Left ventricle myocardium inferior (tissue), 1 donor: ENCODE measurements at regions not wholly inside any gene's neighbourhood (a gene's known extent, or its start where the extent isn't known, plus 50 kb on each side); places are given as distances from the start of the nearest gene placed in this dataset.

Experiments
- DNase-seq: peaks from one replicate; pipeline ENCODE4 v3.0.0-alpha.2; 2020
- H3K27ac ChIP-seq: fragments of 200-600 bp; replicated peaks from 2 replicates; pipeline ENCODE4 v1.8.0; 2021
- H3K27me3 ChIP-seq: fragments of 200-600 bp; 2 replicates; pipeline ENCODE4 v1.8.0; 2021; ENCODE audit warnings: low read depth
- H3K36me3 ChIP-seq: fragments of 200-600 bp; 2 replicates; pipeline ENCODE4 v1.8.0; 2021
- H3K4me1 ChIP-seq: fragments of 200-600 bp; 2 replicates; pipeline ENCODE4 v1.8.0; 2021
- H3K4me3 ChIP-seq: fragments of 200-600 bp; 2 replicates; pipeline ENCODE4 v1.8.0; 2021; ENCODE audit warnings: mild to moderate bottlenecking, moderate library complexity
- H3K9me3 ChIP-seq: fragments of 200-600 bp; replicated peaks from 2 replicates; pipeline ENCODE4 v1.8.0; 2021
- intact Hi-C: fragments of 100-400 bp; cut with micrococcal nuclease; formaldehyde crosslinking; loops from one replicate; pipeline ENCODE4 v1.11.0; 2022
- TF ChIP-seq, protein P1 (sequence below): fragments of 200-600 bp; IDR thresholded peaks from 2 replicates; pipeline ENCODE4 v1.8.0; 2021; ENCODE audit warnings: antibody characterized with exemption, mild to moderate bottlenecking, borderline replicate concordance
- donor health status: DM: no; HTN: yes; CAD: no; lungs with severe emphysema.

DNA sequence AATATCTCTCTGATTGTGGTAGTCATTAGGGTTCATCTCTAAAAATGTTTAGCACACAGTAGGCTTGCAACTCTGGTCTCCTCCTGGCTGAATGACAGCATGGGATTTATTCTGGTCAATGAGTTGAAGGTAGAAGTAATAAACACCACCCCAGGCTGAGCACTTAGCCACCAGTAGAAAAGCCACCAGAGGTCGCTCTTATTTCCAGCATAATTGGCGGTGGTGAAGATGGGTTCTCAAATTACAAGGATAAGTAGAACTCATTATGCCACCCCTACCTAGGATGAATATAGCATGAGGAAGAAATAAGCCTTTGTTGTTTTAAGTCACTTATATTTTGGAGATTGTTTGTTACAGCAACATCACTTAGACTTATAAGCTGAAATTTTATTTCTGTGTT is 302.7 kb downstream of the GPM6A start:
- H3K4me1 ChIP-seq, result no peaks in the 10 kb centered on the region
- no peak overlapping the region for H3K27ac ChIP-seq
- H3K27me3 ChIP-seq, result no peaks in the 10 kb centered on the region
- intact Hi-C loops, result no loop called here
- H3K4me3 ChIP-seq, result no peak overlapping the region
- no peak for DNase-seq
- H3K9me3 ChIP-seq, result no peaks in the 10 kb centered on the region
- H3K36me3 ChIP-seq, result no peaks in the 10 kb centered on the region
- TF ChIP-seq, protein P1, sequence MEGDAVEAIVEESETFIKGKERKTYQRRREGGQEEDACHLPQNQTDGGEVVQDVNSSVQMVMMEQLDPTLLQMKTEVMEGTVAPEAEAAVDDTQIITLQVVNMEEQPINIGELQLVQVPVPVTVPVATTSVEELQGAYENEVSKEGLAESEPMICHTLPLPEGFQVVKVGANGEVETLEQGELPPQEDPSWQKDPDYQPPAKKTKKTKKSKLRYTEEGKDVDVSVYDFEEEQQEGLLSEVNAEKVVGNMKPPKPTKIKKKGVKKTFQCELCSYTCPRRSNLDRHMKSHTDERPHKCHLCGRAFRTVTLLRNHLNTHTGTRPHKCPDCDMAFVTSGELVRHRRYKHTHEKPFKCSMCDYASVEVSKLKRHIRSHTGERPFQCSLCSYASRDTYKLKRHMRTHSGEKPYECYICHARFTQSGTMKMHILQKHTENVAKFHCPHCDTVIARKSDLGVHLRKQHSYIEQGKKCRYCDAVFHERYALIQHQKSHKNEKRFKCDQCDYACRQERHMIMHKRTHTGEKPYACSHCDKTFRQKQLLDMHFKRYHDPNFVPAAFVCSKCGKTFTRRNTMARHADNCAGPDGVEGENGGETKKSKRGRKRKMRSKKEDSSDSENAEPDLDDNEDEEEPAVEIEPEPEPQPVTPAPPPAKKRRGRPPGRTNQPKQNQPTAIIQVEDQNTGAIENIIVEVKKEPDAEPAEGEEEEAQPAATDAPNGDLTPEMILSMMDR, result no peak

DNA sequence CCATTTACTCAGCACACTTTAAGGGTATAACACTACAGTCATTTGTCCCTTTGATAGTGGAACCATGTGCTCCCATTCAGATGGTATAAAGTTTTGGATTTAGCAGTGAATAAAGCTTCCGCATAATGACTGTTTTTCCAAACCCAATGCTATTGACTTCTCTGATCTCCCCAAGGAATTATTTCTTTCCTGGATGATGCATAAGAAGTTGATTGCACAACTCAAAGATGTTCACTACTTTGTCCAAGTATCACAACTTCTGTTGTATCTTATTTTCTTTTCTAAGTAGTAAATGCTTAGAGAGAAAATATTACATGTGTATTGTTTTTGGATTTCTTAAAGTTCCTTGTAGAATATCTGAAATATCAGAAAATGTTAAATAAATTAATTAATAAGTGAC is 300.2 kb downstream of the GPM6A start:
- intact Hi-C loops, result no loop called here
- Histone ChIP-seq H3K27ac (no peak overlapping the region), H3K27me3 (no peaks in the 10 kb centered on the region), H3K36me3 (no peaks in the 10 kb centered on the region), H3K4me1 (no peaks in the 10 kb centered on the region), H3K4me3 (no peak overlapping the region), H3K9me3 (no peaks in the 10 kb centered on the region)
- TF ChIP-seq, protein P1, result no peak
- DNase-seq, result no peak

DNA sequence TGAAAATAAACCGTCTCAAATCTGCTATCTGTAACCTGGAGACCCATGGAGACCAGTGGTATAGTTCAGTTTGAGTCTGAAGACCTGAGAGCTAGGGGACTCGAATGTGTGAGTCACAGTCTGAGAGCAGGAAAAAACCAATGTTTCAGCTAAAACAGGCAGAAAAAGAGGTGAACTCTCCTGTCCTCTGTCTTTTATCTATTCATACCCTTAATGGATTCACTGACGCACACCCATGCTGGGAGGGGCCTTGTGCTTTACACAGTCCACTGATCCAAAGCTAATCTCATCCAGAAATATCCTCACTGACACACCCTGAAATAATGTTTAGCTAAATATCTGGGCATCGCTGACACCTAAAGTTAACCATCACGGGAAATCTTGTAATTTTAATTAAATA is 297.9 kb downstream of the GPM6A start:
- intact Hi-C loops, result no loop called here
- no peaks in the 10 kb centered on the region for H3K4me1 ChIP-seq

DNA sequence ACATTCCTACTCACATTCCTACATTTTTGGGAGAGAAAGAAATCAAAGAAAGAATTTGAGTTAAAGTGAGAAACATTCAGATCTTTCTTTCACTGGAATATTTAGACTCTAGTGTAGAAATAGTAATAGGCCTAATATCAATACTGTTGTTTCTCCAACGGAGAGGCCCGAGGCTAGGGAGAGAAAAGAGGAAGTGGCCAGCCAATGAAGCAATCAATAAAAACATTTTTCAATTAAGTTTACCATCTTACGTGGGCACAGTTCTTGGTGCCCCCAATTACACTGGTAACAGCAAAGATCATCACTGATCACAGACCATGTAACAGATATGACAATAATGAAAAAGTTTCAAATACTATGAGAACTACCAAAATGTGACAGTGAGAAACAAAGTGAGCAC is 281.4 kb downstream of the GPM6A start:
- Histone ChIP-seq H3K27me3 (no peaks in the 10 kb centered on the region), H3K27ac (no peak overlapping the region), H3K4me3 (no peak overlapping the region), H3K9me3 (peaks cover 11% of the 10 kb centered on the region), H3K36me3 (no peaks in the 10 kb centered on the region), H3K4me1 (no peaks in the 10 kb centered on the region)
- no peak for DNase-seq
- TF ChIP-seq, protein P1, result no peak
- intact Hi-C loops, result no loop called here

More for the DNA sequence above, 297.9 kb downstream of the GPM6A start:
- Histone ChIP-seq H3K27me3 (no peaks in the 10 kb centered on the region), H3K4me3 (no peak overlapping the region), H3K27ac (no peak overlapping the region), H3K9me3 (no peaks in the 10 kb centered on the region), H3K36me3 (no peaks in the 10 kb centered on the region)
- DNase-seq, result no peak
- TF ChIP-seq, protein P1, result no peak

DNA sequence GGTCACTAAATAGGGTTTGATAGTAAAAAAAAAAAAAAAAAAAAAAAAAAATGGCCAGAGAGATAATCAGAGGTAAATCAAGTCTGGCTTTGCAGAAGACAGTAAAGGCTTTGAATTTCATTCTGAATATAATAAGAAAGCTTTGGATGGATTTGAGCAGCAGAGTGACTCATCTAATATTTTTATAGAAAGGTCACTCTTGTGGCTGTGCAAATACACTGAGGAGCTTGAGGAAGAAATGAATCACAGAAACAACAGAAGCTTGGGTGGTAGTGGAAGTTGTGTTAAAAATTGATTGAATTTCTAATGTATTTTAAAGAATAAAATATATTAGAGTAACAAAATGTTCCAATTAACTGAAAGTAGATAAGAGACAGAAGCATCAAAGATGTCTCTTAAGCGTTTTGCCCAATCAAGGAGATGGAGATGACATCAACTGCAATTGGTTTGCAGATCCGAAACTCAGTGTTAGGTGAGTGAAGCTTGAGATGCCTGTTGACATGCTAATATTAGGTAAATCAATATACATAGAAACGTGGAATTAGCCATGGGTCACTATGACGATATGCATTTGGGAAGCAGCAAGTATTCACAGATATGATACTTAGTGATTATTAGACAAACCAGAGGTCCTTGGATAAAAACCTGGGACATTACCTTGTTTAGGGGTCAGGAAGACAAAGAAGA is 280.5 kb downstream of the GPM6A start:
- TF ChIP-seq, protein P1, result no peak
- Histone ChIP-seq H3K4me1 (no peaks in the 10 kb centered on the region), H3K36me3 (no peaks in the 10 kb centered on the region), H3K9me3 (peaks cover 11% of the 10 kb centered on the region), H3K27ac (no peak overlapping the region), H3K4me3 (no peak overlapping the region), H3K27me3 (no peaks in the 10 kb centered on the region)
- DNase-seq, result no peak
- intact Hi-C loops, result no loop called here
